GM23338 (cell line): ENCODE measurements at regions not wholly inside any gene's neighbourhood (a gene's known extent, or its start where the extent isn't known, plus 50 kb on each side); places are given as distances from the start of the nearest gene placed in this dataset.

ENCODE experiments used
- ATAC-seq: fragments of 200-7000 bp; cut with Tn5 transposase; 3 replicates; pipeline ENCODE4 v1.9.1; 2020
- DNase-seq: peaks from one replicate; pipeline ENCODE4 v3.0.0-alpha.2; 2015; ENCODE audit warnings: low spot score
- H2AFZ ChIP-seq: fragments of 200-600 bp; sonication (generic); 2 replicates; pipeline ENCODE4 v1.8.0; 2016; ENCODE audit warnings: antibody characterized with exemption, mild to moderate bottlenecking, moderate library complexity
- H3F3A ChIP-seq: fragments of 200-600 bp; sonication (generic); replicated peaks from 2 replicates; pipeline ENCODE4 v1.8.0; 2017; ENCODE audit warnings: antibody characterized with exemption, mixed run types, low read depth
- H3K27ac ChIP-seq: fragments of 200-600 bp; sonication (generic); 2 replicates; pipeline ENCODE4 v1.6.1; 2016; ENCODE audit warnings: low read depth
- H3K27me3 ChIP-seq: fragments of 200-600 bp; sonication (generic); 2 replicates; pipeline ENCODE4 v1.8.0; 2016; ENCODE audit warnings: mild to moderate bottlenecking, mixed run types, moderate library complexity; ENCODE audit not compliant: insufficient read depth
- H3K36me3 ChIP-seq: fragments of 200-600 bp; sonication (generic); 2 replicates; pipeline ENCODE4 v1.8.0; 2016; ENCODE audit warnings: mild to moderate bottlenecking; ENCODE audit not compliant: insufficient read depth
- H3K4me1 ChIP-seq: fragments of 200-600 bp; sonication (generic); 2 replicates; pipeline ENCODE4 v1.8.0; 2016; ENCODE audit warnings: mild to moderate bottlenecking, moderate library complexity; ENCODE audit not compliant: insufficient read depth
- H3K4me2 ChIP-seq: fragments of 200-600 bp; sonication (generic); 2 replicates; pipeline ENCODE4 v1.7.1; 2017; ENCODE audit warnings: mixed run types
- H3K4me3 ChIP-seq: fragments of 200-600 bp; sonication (generic); 2 replicates; pipeline ENCODE4 v1.6.1; 2016; ENCODE audit warnings: mixed run types
- H3K79me2 ChIP-seq: fragments of 200-600 bp; sonication (generic); replicated peaks from 2 replicates; pipeline ENCODE4 v1.8.0; 2017; ENCODE audit warnings: mild to moderate bottlenecking; ENCODE audit not compliant: insufficient read depth
- H3K9me2 ChIP-seq: fragments of 200-600 bp; sonication (generic); 2 replicates; pipeline ENCODE4 v1.8.0; 2017; ENCODE audit not compliant: insufficient read depth
- H4K20me1 ChIP-seq: fragments of 200-600 bp; sonication (generic); replicated peaks from 2 replicates; pipeline ENCODE4 v1.8.0; 2017; ENCODE audit warnings: mild to moderate bottlenecking; ENCODE audit not compliant: insufficient read depth
- H3K27ac Mint-ChIP-seq: 2 replicates; pipeline ENCODE4 v1.8.0; 2020; ENCODE audit warnings: inconsistent platforms, mild to moderate bottlenecking, moderate library complexity, mixed read lengths
- H3K27me3 Mint-ChIP-seq: 3 replicates; pipeline ENCODE4 v1.8.0; 2022; ENCODE audit warnings: low read depth, mild to moderate bottlenecking, moderate library complexity, mixed read lengths, inconsistent platforms; ENCODE audit not compliant: insufficient read depth, poor library complexity
- H3K36me3 Mint-ChIP-seq: 3 replicates; pipeline ENCODE4 v1.8.0; 2021; ENCODE audit warnings: low read depth, mild to moderate bottlenecking, inconsistent platforms, moderate library complexity, mixed read lengths
- H3K4me1 Mint-ChIP-seq: 3 replicates; pipeline ENCODE4 v1.8.0; 2020; ENCODE audit warnings: mild to moderate bottlenecking, inconsistent platforms, mixed read lengths
- H3K4me3 Mint-ChIP-seq: 3 replicates; pipeline ENCODE4 v1.8.0; 2021; ENCODE audit warnings: moderate library complexity, mild to moderate bottlenecking, inconsistent platforms, mixed read lengths
- H3K9me3 Mint-ChIP-seq: 3 replicates; pipeline ENCODE4 v1.8.0; 2020; ENCODE audit warnings: moderate library complexity, mild to moderate bottlenecking, inconsistent platforms, mixed read lengths
- CREB1 ChIP-seq: fragments of 250-450 bp; sonication (Bioruptor Pico); IDR thresholded peaks from 2 replicates; pipeline ENCODE4 v1.5.0; 2020; ENCODE audit warnings: low read depth, mild to moderate bottlenecking, moderate library complexity
- EZH2phosphoT487 ChIP-seq: fragments of 200-600 bp; sonication (generic); IDR thresholded peaks from one replicate; pipeline ENCODE4 v1.8.1; 2018; ENCODE audit warnings: antibody characterized with exemption; ENCODE audit not compliant: unreplicated experiment
- POLR2AphosphoS5 ChIP-seq: IDR thresholded peaks from 2 replicates; pipeline ENCODE4 v1.6.1; 2016; ENCODE audit warnings: antibody characterized with exemption, low read depth
- STAT1 ChIP-seq: IDR thresholded peaks from one replicate; pipeline ENCODE4 v1.6.1; 2016; ENCODE audit warnings: antibody characterized with exemption; ENCODE audit not compliant: unreplicated experiment
- ZNF114 ChIP-seq: fragments of 250-450 bp; sonication (Bioruptor Pico); IDR thresholded peaks from 2 replicates; pipeline ENCODE4 v1.5.0; 2020; ENCODE audit warnings: mild to moderate bottlenecking, moderate library complexity
- TF ChIP-seq, protein P1 (sequence below): fragments of 250-450 bp; sonication (Bioruptor Pico); IDR thresholded peaks from 2 replicates; pipeline ENCODE4 v1.5.0; 2020; ENCODE audit warnings: mild to moderate bottlenecking, moderate library complexity
- TF ChIP-seq, protein P2 (sequence below), 2 experiments: fragments of 200-600 bp in 1 of 2; sonication (generic) in 1 of 2; conservative IDR thresholded peaks; 2 replicates each; pipeline versions ENCODE4 v1.5.1 to v1.6.1; 2016 to 2017; ENCODE audit warnings: antibody characterized with exemption in 2 of 2, low read depth in 2 of 2, mild to moderate bottlenecking in 2 of 2, moderate library complexity in 1 of 2
- TF ChIP-seq, protein P3 (sequence below): IDR thresholded peaks from 2 replicates; pipeline ENCODE4 v1.6.1; 2016; ENCODE audit warnings: antibody characterized with exemption

DNA sequence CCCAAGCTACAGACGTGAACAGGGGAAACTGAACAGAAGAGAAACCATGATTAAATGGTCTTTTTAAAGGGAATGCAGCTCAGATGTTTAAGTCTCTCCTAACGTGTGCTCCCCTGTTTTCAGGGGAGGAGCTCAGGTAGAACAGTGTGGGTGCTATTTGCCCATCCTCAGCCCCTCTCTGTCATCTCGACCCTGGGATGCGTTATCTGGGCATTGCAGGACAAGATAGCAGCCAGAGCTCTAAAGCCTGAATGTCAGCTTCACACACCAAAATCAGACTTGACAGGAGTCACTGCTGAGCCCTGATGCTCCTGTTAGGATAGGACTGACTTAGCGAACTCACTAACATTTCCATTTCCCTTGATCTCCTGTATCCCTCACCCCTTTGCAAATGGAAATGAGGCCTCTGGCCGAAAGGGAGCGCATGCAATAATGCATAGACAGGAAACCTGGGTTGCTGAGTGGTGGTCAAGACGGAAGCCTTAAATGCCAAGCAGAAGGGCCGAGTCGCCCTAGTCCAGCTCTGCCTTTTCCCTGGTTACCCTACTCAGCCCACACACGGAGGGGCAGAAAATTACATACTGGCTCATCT lies 234.9 kb upstream of the TPM1 start (continued):
- TF ChIP-seq, protein P1, sequence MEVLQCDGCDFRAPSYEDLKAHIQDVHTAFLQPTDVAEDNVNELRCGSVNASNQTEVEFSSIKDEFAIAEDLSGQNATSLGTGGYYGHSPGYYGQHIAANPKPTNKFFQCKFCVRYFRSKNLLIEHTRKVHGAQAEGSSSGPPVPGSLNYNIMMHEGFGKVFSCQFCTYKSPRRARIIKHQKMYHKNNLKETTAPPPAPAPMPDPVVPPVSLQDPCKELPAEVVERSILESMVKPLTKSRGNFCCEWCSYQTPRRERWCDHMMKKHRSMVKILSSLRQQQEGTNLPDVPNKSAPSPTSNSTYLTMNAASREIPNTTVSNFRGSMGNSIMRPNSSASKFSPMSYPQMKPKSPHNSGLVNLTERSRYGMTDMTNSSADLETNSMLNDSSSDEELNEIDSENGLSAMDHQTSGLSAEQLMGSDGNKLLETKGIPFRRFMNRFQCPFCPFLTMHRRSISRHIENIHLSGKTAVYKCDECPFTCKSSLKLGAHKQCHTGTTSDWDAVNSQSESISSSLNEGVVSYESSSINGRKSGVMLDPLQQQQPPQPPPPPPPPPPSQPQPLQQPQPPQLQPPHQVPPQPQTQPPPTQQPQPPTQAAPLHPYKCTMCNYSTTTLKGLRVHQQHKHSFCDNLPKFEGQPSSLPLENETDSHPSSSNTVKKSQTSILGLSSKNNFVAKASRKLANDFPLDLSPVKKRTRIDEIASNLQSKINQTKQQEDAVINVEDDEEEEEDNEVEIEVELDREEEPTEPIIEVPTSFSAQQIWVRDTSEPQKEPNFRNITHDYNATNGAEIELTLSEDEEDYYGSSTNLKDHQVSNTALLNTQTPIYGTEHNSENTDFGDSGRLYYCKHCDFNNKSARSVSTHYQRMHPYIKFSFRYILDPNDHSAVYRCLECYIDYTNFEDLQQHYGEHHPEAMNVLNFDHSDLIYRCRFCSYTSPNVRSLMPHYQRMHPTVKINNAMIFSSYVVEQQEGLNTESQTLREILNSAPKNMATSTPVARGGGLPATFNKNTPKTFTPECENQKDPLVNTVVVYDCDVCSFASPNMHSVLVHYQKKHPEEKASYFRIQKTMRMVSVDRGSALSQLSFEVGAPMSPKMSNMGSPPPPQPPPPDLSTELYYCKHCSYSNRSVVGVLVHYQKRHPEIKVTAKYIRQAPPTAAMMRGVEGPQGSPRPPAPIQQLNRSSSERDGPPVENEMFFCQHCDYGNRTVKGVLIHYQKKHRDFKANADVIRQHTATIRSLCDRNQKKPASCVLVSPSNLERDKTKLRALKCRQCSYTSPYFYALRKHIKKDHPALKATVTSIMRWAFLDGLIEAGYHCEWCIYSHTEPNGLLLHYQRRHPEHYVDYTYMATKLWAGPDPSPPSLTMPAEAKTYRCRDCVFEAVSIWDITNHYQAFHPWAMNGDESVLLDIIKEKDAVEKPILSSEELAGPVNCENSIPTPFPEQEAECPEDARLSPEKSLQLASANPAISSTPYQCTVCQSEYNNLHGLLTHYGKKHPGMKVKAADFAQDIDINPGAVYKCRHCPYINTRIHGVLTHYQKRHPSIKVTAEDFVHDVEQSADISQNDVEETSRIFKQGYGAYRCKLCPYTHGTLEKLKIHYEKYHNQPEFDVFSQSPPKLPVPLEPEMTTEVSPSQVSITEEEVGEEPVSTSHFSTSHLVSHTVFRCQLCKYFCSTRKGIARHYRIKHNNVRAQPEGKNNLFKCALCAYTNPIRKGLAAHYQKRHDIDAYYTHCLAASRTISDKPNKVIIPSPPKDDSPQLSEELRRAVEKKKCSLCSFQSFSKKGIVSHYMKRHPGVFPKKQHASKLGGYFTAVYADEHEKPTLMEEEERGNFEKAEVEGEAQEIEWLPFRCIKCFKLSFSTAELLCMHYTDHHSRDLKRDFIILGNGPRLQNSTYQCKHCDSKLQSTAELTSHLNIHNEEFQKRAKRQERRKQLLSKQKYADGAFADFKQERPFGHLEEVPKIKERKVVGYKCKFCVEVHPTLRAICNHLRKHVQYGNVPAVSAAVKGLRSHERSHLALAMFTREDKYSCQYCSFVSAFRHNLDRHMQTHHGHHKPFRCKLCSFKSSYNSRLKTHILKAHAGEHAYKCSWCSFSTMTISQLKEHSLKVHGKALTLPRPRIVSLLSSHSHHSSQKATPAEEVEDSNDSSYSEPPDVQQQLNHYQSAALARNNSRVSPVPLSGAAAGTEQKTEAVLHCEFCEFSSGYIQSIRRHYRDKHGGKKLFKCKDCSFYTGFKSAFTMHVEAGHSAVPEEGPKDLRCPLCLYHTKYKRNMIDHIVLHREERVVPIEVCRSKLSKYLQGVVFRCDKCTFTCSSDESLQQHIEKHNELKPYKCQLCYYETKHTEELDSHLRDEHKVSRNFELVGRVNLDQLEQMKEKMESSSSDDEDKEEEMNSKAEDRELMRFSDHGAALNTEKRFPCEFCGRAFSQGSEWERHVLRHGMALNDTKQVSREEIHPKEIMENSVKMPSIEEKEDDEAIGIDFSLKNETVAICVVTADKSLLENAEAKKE (CRISPR knock-in tag), result no peak
- TF ChIP-seq, protein P2, sequence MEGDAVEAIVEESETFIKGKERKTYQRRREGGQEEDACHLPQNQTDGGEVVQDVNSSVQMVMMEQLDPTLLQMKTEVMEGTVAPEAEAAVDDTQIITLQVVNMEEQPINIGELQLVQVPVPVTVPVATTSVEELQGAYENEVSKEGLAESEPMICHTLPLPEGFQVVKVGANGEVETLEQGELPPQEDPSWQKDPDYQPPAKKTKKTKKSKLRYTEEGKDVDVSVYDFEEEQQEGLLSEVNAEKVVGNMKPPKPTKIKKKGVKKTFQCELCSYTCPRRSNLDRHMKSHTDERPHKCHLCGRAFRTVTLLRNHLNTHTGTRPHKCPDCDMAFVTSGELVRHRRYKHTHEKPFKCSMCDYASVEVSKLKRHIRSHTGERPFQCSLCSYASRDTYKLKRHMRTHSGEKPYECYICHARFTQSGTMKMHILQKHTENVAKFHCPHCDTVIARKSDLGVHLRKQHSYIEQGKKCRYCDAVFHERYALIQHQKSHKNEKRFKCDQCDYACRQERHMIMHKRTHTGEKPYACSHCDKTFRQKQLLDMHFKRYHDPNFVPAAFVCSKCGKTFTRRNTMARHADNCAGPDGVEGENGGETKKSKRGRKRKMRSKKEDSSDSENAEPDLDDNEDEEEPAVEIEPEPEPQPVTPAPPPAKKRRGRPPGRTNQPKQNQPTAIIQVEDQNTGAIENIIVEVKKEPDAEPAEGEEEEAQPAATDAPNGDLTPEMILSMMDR (conservative IDR thresholded peaks at IDR 0.05; ENCODE audit: low read depth in 2 of 2), result no peak
- TF ChIP-seq CREB1 (CRISPR knock-in tag) (no peak), ZNF114 (CRISPR knock-in tag) (no peak), POLR2AphosphoS5 (no peak)

DNA sequence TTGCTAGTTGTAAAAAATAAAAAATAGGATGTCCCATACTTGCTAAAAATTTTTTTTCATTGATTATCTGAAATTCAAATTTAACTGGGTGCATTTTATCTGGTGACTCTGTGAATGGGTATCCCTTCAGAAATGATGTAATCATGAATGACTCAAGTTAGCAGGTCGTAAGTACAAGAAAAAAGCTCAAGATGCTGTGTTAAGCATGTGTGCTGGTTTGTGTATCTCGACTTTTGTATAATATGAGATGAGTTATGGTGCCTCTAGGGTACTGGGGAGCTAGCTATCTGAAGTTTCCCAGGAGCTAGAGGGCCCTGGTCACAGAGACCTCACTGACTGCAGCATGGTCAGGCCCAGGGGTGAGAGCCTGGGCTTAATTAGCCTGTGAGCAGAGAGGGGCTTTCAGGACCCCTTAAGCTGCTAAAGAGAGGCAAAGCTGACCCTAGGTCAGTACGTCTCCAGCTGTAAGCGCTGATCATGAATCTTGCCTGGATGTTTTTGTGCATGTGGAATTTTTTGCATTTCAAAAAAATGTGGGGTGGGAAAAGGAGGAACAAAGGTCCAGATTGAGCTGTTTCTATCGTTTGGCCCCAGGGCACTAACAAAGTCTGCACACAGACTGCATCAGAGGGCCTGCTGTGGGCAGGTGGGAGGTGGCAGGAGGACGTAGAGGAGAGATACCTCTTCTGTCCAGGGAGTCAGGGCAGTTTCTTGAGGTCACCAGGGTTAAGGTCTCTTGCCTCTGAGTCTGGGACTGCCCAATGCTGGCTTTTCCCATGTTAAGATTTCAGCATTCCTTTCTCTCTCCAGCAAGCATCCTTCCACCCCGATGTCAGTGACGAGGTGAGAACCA lies 233.2 kb upstream of the TPM1 start:
- Histone ChIP-seq H3F3A (no peaks in the 10 kb centered on the region), H3K27me3 (no peaks in the 10 kb centered on the region), H3K4me1 (peaks cover 6% of the 10 kb centered on the region; the same call in 1 of the 2 replicates), H3K4me3 (no peak overlapping the region), H3K9me2 (no peaks in the 10 kb centered on the region), H2AFZ (no peak overlapping the region), H4K20me1 (no peaks in the 10 kb centered on the region), H3K79me2 (no peaks in the 10 kb centered on the region), H3K4me2 (no peak overlapping the region), H3K27ac (no peak overlapping the region), H3K36me3 (no peaks in the 10 kb centered on the region; the same call in 1 of the 2 replicates)
- peaks cover 20% of the 10 kb centered on the region for H3K4me1 Mint-ChIP-seq
- no peak for ATAC-seq
- no peak for DNase-seq
- no peak overlapping the region for H3K4me3 Mint-ChIP-seq
- no peaks in the 10 kb centered on the region for H3K9me3 Mint-ChIP-seq
- no peak overlapping the region for H3K27ac Mint-ChIP-seq
- peaks cover 12% of the 10 kb centered on the region for H3K27me3 Mint-ChIP-seq
- no peaks in the 10 kb centered on the region; the same call in 2 of the 3 replicates for H3K36me3 Mint-ChIP-seq
- no peak for TF ChIP-seq STAT1
- no peak for TF ChIP-seq EZH2phosphoT487
- TF ChIP-seq, protein P3, sequence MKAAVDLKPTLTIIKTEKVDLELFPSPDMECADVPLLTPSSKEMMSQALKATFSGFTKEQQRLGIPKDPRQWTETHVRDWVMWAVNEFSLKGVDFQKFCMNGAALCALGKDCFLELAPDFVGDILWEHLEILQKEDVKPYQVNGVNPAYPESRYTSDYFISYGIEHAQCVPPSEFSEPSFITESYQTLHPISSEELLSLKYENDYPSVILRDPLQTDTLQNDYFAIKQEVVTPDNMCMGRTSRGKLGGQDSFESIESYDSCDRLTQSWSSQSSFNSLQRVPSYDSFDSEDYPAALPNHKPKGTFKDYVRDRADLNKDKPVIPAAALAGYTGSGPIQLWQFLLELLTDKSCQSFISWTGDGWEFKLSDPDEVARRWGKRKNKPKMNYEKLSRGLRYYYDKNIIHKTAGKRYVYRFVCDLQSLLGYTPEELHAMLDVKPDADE, result no peak
- no peak for TF ChIP-seq POLR2AphosphoS5
- no peak for TF ChIP-seq CREB1 (CRISPR knock-in tag)
- TF ChIP-seq, protein P2 (conservative IDR thresholded peaks at IDR 0.05; ENCODE audit: low read depth in 2 of 2), result no peak
